AG10803 (cell line): ENCODE measurements at regions not wholly inside any gene's neighbourhood (a gene's known extent, or its start where the extent isn't known, plus 50 kb on each side); places are given as distances from the start of the nearest gene placed in this dataset.

Experiments used
- DNase-seq: peaks from one replicate; pipeline ENCODE4 v3.0.0; 2010; ENCODE audit warnings: low read depth
- H3K4me3 ChIP-seq: 2 replicates; pipeline ENCODE4 v1.5.1; 2011; ENCODE audit warnings: mild to moderate bottlenecking, low read length, control low read depth
- CTCF ChIP-seq: conservative IDR thresholded peaks from 2 replicates; pipeline ENCODE4 v1.5.1; 2011; ENCODE audit warnings: mild to moderate bottlenecking, low read length, control low read depth, inconsistent platforms

DNA sequence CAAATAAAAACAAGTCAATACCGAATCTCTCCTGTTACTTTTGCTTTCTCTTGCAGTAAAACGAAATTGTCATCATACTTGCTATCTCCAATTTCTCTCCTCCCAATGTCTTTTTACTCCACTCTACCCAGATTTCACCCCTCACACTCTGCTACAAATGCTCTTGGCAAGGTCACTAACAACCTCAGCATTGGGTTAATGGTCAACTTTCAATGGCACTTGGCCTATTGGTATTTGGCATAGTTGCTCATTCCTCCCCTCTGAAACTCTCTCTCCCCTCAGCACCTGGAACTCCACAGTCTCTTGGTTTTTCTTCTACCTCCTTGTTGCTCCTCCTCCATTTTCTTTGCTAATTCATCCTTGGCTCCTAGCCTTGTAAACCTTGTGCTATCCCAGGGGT, 367.3 kb downstream of the PTPRU start:
- no peak for TF ChIP-seq CTCF
- H3K4me3 ChIP-seq, result no peak overlapping the region
- no peak for DNase-seq

- H3K4me3 ChIP-seq, result no peak overlapping the region
- no peak for DNase-seq
- no peak for TF ChIP-seq CTCF
These were observed 365.9 kb downstream of the PTPRU start for GRCh38 chr1:29602203-29602602.

DNA sequence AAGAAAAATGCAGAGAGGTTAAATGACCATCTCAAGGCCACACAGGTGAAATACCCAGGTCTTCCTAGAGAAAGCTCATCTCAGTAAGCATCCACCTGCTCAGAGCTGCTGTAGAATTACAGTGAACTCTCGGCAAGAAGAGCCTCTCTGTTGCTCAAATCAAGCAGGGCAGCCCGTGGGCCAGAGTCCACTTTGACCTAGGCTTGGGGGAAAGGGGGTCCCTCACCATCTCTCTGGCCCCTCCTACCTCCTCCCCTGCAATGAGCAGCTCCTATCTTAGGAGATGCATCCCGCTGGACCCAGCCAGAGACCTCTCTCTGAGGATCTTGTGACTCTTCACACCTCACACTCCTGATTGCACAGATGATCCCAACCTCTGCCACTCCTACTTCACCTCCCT, 364.7 kb downstream of the PTPRU start:
- no peak for DNase-seq
- TF ChIP-seq CTCF, result no peak
- no peak overlapping the region for H3K4me3 ChIP-seq

DNA sequence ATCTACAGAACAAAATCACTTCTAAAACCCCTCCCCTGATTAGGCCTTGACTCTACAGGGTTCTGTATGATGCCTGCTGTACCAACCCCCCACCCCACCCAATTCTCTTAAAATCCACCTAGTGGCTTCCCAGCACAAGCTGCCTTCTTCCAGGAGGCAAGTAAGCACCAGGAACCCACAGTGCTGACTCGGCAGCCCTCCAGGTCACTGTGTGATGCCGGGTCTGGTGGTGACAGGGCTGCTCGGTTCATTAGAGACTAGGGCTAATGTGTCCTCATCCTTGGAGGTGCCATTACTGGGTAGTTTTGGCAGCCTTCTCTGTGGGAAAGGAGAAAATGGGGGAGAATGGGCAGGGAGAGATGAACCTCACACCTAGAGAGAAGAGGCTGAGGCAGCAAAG, 363.5 kb downstream of the PTPRU start:
- no peak for DNase-seq
- no peak for TF ChIP-seq CTCF
- H3K4me3 ChIP-seq, result no peak overlapping the region

- no peak for TF ChIP-seq CTCF
- H3K4me3 ChIP-seq, result no peak overlapping the region
- no peak for DNase-seq
These were observed 362.7 kb downstream of the PTPRU start for GRCh38 chr1:29599071-29599470.

GRCh38 chr1:29597861-29598260, 361.5 kb downstream of the PTPRU start:
- DNase-seq, result no peak
- H3K4me3 ChIP-seq, result no peak overlapping the region
- TF ChIP-seq CTCF, result no peak

DNA sequence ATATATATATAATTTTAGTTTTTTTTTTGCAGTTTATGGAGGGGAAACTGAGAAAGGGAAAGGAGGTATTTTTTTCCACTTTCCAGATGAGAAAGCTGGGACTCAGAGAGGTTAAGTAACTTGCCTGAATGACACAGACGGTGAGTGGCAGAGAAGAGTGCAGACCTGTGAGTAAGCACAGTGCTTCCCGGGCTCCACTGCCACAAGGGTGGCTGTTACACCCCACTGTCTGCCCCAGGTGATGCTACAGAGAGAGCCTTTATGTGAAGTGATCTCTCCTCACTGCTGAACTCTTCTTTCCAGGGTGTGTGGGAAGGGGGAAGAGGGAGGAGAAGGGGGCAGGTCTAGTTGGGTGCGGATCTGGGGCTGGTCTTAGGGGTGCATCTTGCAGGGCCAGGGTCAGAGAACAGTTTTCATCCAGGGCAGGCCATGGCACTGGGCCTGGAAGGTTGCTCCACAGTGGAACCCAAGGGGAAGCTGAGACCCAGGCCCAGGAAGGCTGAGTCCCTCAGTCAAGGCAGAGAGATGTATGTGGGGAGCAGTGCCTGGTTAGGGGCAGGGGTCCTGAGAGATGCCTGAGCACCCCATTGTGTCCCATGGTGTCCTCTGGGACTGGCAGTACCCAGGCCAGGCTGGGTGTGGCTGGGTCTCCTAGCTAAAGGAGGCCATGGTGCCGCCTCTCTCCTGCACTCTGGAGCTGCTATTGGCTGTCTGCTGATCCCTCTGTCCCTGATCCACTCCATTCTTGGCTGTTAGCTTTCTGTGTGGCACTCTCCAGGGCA, 357.5 kb downstream of the PTPRU start:
- H3K4me3 ChIP-seq, result no peak overlapping the region
- TF ChIP-seq CTCF, result no peak
- DNase-seq, result no peak
